Esophagus squamous epithelium (tissue), 4 donors: ENCODE measurements at regions not wholly inside any gene's neighbourhood (a gene's known extent, or its start where the extent isn't known, plus 50 kb on each side); places are given as distances from the start of the nearest gene placed in this dataset.

Source experiments
- POLR2A ChIP-seq, 4 donors: fragments of 450-650 bp; IDR thresholded peaks; one replicate each; pipeline ENCODE4 v1.6.1; 2017; ENCODE audit warnings: antibody characterized with exemption in 4 of 4, mild to moderate bottlenecking in 4 of 4, moderate library complexity in 3 of 4
- TF ChIP-seq, protein P1 (sequence below), 6 experiments: fragments of 450-650 bp in 4 of 6; fragments of 200-600 bp in 2 of 6; sonication (generic) in 2 of 6; IDR thresholded peaks; one replicate each; pipeline ENCODE4 v1.5.1; 2016 to 2019; ENCODE audit warnings: antibody characterized with exemption in 6 of 6, mild to moderate bottlenecking in 4 of 6, moderate library complexity in 4 of 6

DNA sequence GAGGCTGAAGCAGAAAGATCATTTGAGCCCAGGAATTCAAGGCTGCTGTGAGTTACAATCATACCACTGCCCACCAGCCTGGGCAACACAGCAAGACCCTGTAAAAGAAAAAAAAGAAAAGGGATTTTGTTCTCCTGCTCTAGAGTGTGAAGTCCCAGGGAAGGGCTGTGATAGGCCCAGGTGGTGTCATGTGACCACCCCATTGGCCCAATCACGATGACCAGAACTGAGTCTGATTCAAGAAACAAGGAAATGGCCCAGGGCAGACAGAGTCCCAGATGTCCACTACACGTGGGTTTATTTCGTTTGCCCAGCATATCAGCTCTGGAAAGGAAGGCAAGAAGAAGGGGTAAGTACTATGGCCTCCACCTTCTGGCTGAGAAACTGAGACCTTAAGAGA is 81.3 kb upstream of the CUX1 start:
- TF ChIP-seq, protein P1, sequence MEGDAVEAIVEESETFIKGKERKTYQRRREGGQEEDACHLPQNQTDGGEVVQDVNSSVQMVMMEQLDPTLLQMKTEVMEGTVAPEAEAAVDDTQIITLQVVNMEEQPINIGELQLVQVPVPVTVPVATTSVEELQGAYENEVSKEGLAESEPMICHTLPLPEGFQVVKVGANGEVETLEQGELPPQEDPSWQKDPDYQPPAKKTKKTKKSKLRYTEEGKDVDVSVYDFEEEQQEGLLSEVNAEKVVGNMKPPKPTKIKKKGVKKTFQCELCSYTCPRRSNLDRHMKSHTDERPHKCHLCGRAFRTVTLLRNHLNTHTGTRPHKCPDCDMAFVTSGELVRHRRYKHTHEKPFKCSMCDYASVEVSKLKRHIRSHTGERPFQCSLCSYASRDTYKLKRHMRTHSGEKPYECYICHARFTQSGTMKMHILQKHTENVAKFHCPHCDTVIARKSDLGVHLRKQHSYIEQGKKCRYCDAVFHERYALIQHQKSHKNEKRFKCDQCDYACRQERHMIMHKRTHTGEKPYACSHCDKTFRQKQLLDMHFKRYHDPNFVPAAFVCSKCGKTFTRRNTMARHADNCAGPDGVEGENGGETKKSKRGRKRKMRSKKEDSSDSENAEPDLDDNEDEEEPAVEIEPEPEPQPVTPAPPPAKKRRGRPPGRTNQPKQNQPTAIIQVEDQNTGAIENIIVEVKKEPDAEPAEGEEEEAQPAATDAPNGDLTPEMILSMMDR (IDR thresholded peaks at IDR 0.05): no peak
- no peak for TF ChIP-seq POLR2A (IDR thresholded peaks at IDR 0.05)
